ENCODE measurements at regions not wholly inside any gene's neighbourhood (a gene's known extent, or its start where the extent isn't known, plus 50 kb on each side); places are given as distances from the start of the nearest gene placed in this dataset.

- TF ChIP-seq CTCF (conservative IDR thresholded peaks at IDR 0.05; ENCODE audit: control insufficient read depth, insufficient read depth, low read depth, low read length): peak; percentile 86
- DNase-seq (ENCODE audit: low read depth): peak; percentile 62
- H3K4me3 ChIP-seq (ENCODE audit: control insufficient read depth, low read depth, low read length): no peak overlapping the region
Measured at GRCh38 chr7:10889266-10889898, 84.3 kb upstream of the PHF14 start.

- no peak for DNase-seq (ENCODE audit: low read depth)
- no peak for TF ChIP-seq CTCF (conservative IDR thresholded peaks at IDR 0.05; ENCODE audit: control insufficient read depth, insufficient read depth, low read depth, low read length)
- H3K4me3 ChIP-seq (ENCODE audit: control insufficient read depth, low read depth, low read length): no peak overlapping the region
Measured at GRCh38 chr7:10908600-10908999, 65.1 kb upstream of the PHF14 start.

- H3K4me3 ChIP-seq (ENCODE audit: control insufficient read depth, low read depth, low read length): no peak overlapping the region
- TF ChIP-seq CTCF (conservative IDR thresholded peaks at IDR 0.05; ENCODE audit: control insufficient read depth, insufficient read depth, low read depth, low read length): no peak
- DNase-seq (ENCODE audit: low read depth): no peak
Measured at GRCh38 chr7:10910447-10910846, 63.2 kb upstream of the PHF14 start.

GRCh38 chr7:10912077-10912476 is 61.6 kb upstream of the PHF14 start:
- DNase-seq (ENCODE audit: low read depth): no peak
- no peak for TF ChIP-seq CTCF (conservative IDR thresholded peaks at IDR 0.05; ENCODE audit: control insufficient read depth, insufficient read depth, low read depth, low read length)
- H3K4me3 ChIP-seq (ENCODE audit: control insufficient read depth, low read depth, low read length): no peak overlapping the region

GRCh38 chr7:10913457-10913856 is 60.2 kb upstream of the PHF14 start:
- DNase-seq (ENCODE audit: low read depth): no peak
- no peak for TF ChIP-seq CTCF (conservative IDR thresholded peaks at IDR 0.05; ENCODE audit: control insufficient read depth, insufficient read depth, low read depth, low read length)
- no peak overlapping the region for H3K4me3 ChIP-seq (ENCODE audit: control insufficient read depth, low read depth, low read length)

GRCh38 chr7:10918093-10918590 is 55.5 kb upstream of the PHF14 start:
- no peak overlapping the region for H3K4me3 ChIP-seq (ENCODE audit: control insufficient read depth, low read depth, low read length)
- DNase-seq (ENCODE audit: low read depth): no peak
- no peak for TF ChIP-seq CTCF (conservative IDR thresholded peaks at IDR 0.05; ENCODE audit: control insufficient read depth, insufficient read depth, low read depth, low read length)

GRCh38 chr7:10919923-10920322 is 53.7 kb upstream of the PHF14 start:
- no peak for DNase-seq (ENCODE audit: low read depth)

More at GRCh38 chr7:10919923-10920322, 53.7 kb upstream of the PHF14 start:
- no peak for TF ChIP-seq CTCF (conservative IDR thresholded peaks at IDR 0.05; ENCODE audit: control insufficient read depth, insufficient read depth, low read depth, low read length)
- H3K4me3 ChIP-seq (ENCODE audit: control insufficient read depth, low read depth, low read length): no peak overlapping the region

Measured in fibroblast of mammary gland (primary cell).